ENCODE measurements at regions not wholly inside any gene's neighbourhood (a gene's known extent, or its start where the extent isn't known, plus 50 kb on each side); places are given as distances from the start of the nearest gene placed in this dataset.

- DNase-seq: no peak
Observed at GRCh38 chrY:7463711-7464110, 552.2 kb upstream of the AMELY start.

- no peak for DNase-seq
Observed at GRCh38 chrY:7463196-7463595, 551.6 kb upstream of the AMELY start.

GRCh38 chrY:7462657-7463056 is 551.1 kb upstream of the AMELY start:
- no peak for DNase-seq

GRCh38 chrY:7461873-7462525 is 550.4 kb upstream of the AMELY start:
- DNase-seq: no peak

GRCh38 chrY:7459802-7460201 is 548.2 kb upstream of the AMELY start:
- DNase-seq: no peak

- no peak for DNase-seq
Observed at GRCh38 chrY:7458301-7459078, 546.9 kb upstream of the AMELY start.

GRCh38 chrY:7457286-7458015 is 545.9 kb upstream of the AMELY start:
- no peak for DNase-seq

- no peak for DNase-seq
Observed at GRCh38 chrY:7455626-7456025, 544.1 kb upstream of the AMELY start.

GRCh38 chrY:7453336-7453735 is 541.8 kb upstream of the AMELY start:
- no peak for DNase-seq

GRCh38 chrY:7452246-7452645 is 540.7 kb upstream of the AMELY start:
- no peak for DNase-seq

- DNase-seq: no peak
Observed at GRCh38 chrY:7449860-7450259, 538.3 kb upstream of the AMELY start.

- DNase-seq: no peak
Observed at GRCh38 chrY:7448687-7449086, 537.1 kb upstream of the AMELY start.

- no peak for DNase-seq
Observed at GRCh38 chrY:7447881-7448516, 536.4 kb upstream of the AMELY start.

- no peak for DNase-seq
Observed at GRCh38 chrY:7444141-7444540, 532.6 kb upstream of the AMELY start.

- no peak for DNase-seq
Observed at GRCh38 chrY:7440796-7441530, 529.4 kb upstream of the AMELY start.

- DNase-seq: no peak
Observed at GRCh38 chrY:7437086-7437485, 525.5 kb upstream of the AMELY start.

- no peak for DNase-seq
Observed at GRCh38 chrY:7433817-7434809, 522.6 kb upstream of the AMELY start.

GRCh38 chrY:7419165-7419564 is 507.6 kb upstream of the AMELY start:
- DNase-seq: no peak

GRCh38 chrY:7417946-7418345 is 506.4 kb upstream of the AMELY start:
- no peak for DNase-seq

GRCh38 chrY:7416406-7416805 is 504.9 kb upstream of the AMELY start:
- no peak for DNase-seq

GRCh38 chrY:7415157-7415633 is 503.6 kb upstream of the AMELY start:
- DNase-seq: no peak

All from activated CD4-positive, alpha-beta T cell treated with anti-CD3 and anti-CD28 coated beads for 48 hours (primary cell).